GM12892 (cell line): ENCODE measurements at regions not wholly inside any gene's neighbourhood (a gene's known extent, or its start where the extent isn't known, plus 50 kb on each side); places are given as distances from the start of the nearest gene placed in this dataset.

Source experiments
- POLR2A ChIP-seq: IDR thresholded peaks from 2 replicates; pipeline ENCODE4 v1.6.1; 2011; ENCODE audit warnings: low read depth, low read length, control low read depth
- POLR2AphosphoS5 ChIP-seq: IDR thresholded peaks from 2 replicates; pipeline ENCODE4 v1.6.1; 2011; ENCODE audit warnings: low read depth, low read length, control low read depth
- TAF1 ChIP-seq: IDR thresholded peaks from 2 replicates; pipeline ENCODE4 v1.6.1; 2011; ENCODE audit warnings: low read depth, mild to moderate bottlenecking, control low read depth, low read length, borderline replicate concordance

GRCh38 chr14:30270200-30271161 lies 288.5 kb upstream of the G2E3 start:
- TF ChIP-seq POLR2AphosphoS5 (no peak), POLR2A (no peak), TAF1 (no peak)
